ENCODE measurements at regions not wholly inside any gene's neighbourhood (a gene's known extent, or its start where the extent isn't known, plus 50 kb on each side); places are given as distances from the start of the nearest gene placed in this dataset.

GRCh38 chr1:221439008-221439746, 302.7 kb downstream of the DUSP10 start:
- DNase-seq (ENCODE audit: extremely low spot score, unreplicated experiment) = no peak
- H3K9me3 Mint-ChIP-seq = no peaks in the 10 kb centered on the region
- H3K27me3 Mint-ChIP-seq = peaks cover 20% of the 10 kb centered on the region
- H3K4me3 Mint-ChIP-seq = no peak overlapping the region
- peak overlapping the region; percentile 24 for H3K27ac Mint-ChIP-seq
- H3K36me3 Mint-ChIP-seq = no peaks in the 10 kb centered on the region
- no peak for TF ChIP-seq CTCF (conservative IDR thresholded peaks at IDR 0.05)
- H3K4me1 Mint-ChIP-seq (ENCODE audit: unreplicated experiment) = peaks cover 11% of the 10 kb centered on the region

GRCh38 chr1:221439747-221440501, 302.0 kb downstream of the DUSP10 start:
- Mint-ChIP-seq H3K27ac (no peak overlapping the region), H3K36me3 (no peaks in the 10 kb centered on the region), H3K9me3 (no peaks in the 10 kb centered on the region), H3K27me3 (peaks cover 20% of the 10 kb centered on the region), H3K4me3 (no peak overlapping the region), H3K4me1 (ENCODE audit: unreplicated experiment) (peaks cover 11% of the 10 kb centered on the region)
- DNase-seq (ENCODE audit: extremely low spot score, unreplicated experiment) = no peak
- no peak for TF ChIP-seq CTCF (conservative IDR thresholded peaks at IDR 0.05)

- Mint-ChIP-seq H3K4me3 (no peak overlapping the region), H3K4me1 (ENCODE audit: unreplicated experiment) (peaks cover 11% of the 10 kb centered on the region), H3K36me3 (no peaks in the 10 kb centered on the region), H3K27ac (no peak overlapping the region), H3K27me3 (peaks cover 15% of the 10 kb centered on the region), H3K9me3 (no peaks in the 10 kb centered on the region)
- TF ChIP-seq CTCF (conservative IDR thresholded peaks at IDR 0.05) = no peak
- DNase-seq (ENCODE audit: extremely low spot score, unreplicated experiment) = no peak
These were observed 301.2 kb downstream of the DUSP10 start for GRCh38 chr1:221440658-221441057.

GRCh38 chr1:221442056-221442455, 299.8 kb downstream of the DUSP10 start:
- no peak for TF ChIP-seq CTCF (conservative IDR thresholded peaks at IDR 0.05)
- H3K27me3 Mint-ChIP-seq = peaks cover 18% of the 10 kb centered on the region
- no peaks in the 10 kb centered on the region for H3K9me3 Mint-ChIP-seq
- no peak overlapping the region for H3K27ac Mint-ChIP-seq
- no peak for DNase-seq (ENCODE audit: extremely low spot score, unreplicated experiment)
- H3K4me1 Mint-ChIP-seq (ENCODE audit: unreplicated experiment) = peaks cover 11% of the 10 kb centered on the region
- H3K4me3 Mint-ChIP-seq = no peak overlapping the region
- no peaks in the 10 kb centered on the region for H3K36me3 Mint-ChIP-seq

- H3K9me3 Mint-ChIP-seq = no peaks in the 10 kb centered on the region
- H3K36me3 Mint-ChIP-seq = no peaks in the 10 kb centered on the region
- no peak for TF ChIP-seq CTCF (conservative IDR thresholded peaks at IDR 0.05)
- H3K27me3 Mint-ChIP-seq = peaks cover 8% of the 10 kb centered on the region
- H3K27ac Mint-ChIP-seq = no peak overlapping the region
- H3K4me1 Mint-ChIP-seq (ENCODE audit: unreplicated experiment) = peaks cover 9% of the 10 kb centered on the region
- no peak overlapping the region for H3K4me3 Mint-ChIP-seq
- no peak for DNase-seq (ENCODE audit: extremely low spot score, unreplicated experiment)
These were observed 297.5 kb downstream of the DUSP10 start for GRCh38 chr1:221444346-221444745.

All from type B pancreatic cell (in vitro differentiated cells).